Thoracic aorta (tissue), 2 donors: ENCODE measurements at regions not wholly inside any gene's neighbourhood (a gene's known extent, or its start where the extent isn't known, plus 50 kb on each side); places are given as distances from the start of the nearest gene placed in this dataset.

Experiments
- ATAC-seq: fragments of 150-250 bp; one replicate; pipeline ENCODE4 v1.8.0; 2017; ENCODE audit warnings: low read depth; ENCODE audit not compliant: insufficient number of reproducible peaks, low FRiP score
- DNase-seq: peaks from one replicate; pipeline ENCODE4 v3.0.0-alpha.2; 2020; ENCODE audit warnings: low spot score
- H3K27ac ChIP-seq, 2 donors: fragments of 200-600 bp; sonication (generic); 1 replicate in 1 of 2; 2 replicates in 1 of 2; pipeline ENCODE4 v1.5.1; 2016; ENCODE audit warnings: mild to moderate bottlenecking in 2 of 2, moderate library complexity in 2 of 2
- H3K27me3 ChIP-seq: fragments of 200-600 bp; sonication (generic); replicated peaks from 2 replicates; pipeline ENCODE4 v1.6.0; 2016; ENCODE audit warnings: mild to moderate bottlenecking; ENCODE audit not compliant: insufficient read depth
- H3K36me3 ChIP-seq: fragments of 200-600 bp; sonication (generic); one replicate; pipeline ENCODE4 v1.5.1; 2016
- H3K4me1 ChIP-seq, 2 donors: fragments of 200-600 bp; sonication (generic); 1 replicate in 1 of 2; 2 replicates in 1 of 2; pipeline versions ENCODE4 v1.5.1 to v1.6.0; 2016; ENCODE audit warnings: low read depth in 2 of 2, mild to moderate bottlenecking in 1 of 2; ENCODE audit not compliant: control insufficient read depth in 1 of 2
- H3K4me3 ChIP-seq: fragments of 200-600 bp; sonication (generic); 2 replicates; pipeline ENCODE4 v1.5.1; 2016; ENCODE audit warnings: mild to moderate bottlenecking
- H3K9me3 ChIP-seq: fragments of 200-600 bp; sonication (generic); 2 replicates; pipeline ENCODE4 v1.5.1; 2016
- CTCF ChIP-seq: fragments of 200-600 bp; sonication (generic); IDR thresholded peaks from one replicate; pipeline ENCODE4 v1.5.1; 2019; ENCODE audit warnings: antibody characterized with exemption

DNA sequence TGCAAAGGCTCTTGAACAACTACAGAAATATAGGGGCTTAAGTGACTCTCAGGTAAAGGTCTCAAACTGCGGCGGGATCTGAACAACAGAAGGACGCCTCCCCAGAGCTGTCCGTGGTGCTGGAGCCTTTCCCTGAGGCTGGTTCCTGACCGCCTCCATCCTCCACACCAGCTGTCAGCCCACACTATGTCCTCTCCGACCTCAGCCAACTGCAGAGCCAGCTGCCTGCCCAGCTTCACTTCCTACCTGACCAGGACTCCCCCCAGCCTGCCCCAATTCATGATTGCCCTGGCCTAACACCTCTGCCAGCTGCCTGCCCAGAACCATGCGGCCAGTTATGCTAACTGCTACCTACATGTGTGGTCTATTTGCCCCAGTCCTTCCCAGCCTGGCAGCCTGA is 63.6 kb upstream of the ZC3H12A start:
- Histone ChIP-seq H3K4me3 (no peak overlapping the region), H3K4me1 (no peaks in the 10 kb centered on the region), H3K9me3 (no peaks in the 10 kb centered on the region), H3K27me3 (no peaks in the 10 kb centered on the region), H3K27ac (no peak overlapping the region), H3K36me3 (no peaks in the 10 kb centered on the region)
- DNase-seq (no peak), ATAC-seq (no peak)
- no peak for TF ChIP-seq CTCF

DNA sequence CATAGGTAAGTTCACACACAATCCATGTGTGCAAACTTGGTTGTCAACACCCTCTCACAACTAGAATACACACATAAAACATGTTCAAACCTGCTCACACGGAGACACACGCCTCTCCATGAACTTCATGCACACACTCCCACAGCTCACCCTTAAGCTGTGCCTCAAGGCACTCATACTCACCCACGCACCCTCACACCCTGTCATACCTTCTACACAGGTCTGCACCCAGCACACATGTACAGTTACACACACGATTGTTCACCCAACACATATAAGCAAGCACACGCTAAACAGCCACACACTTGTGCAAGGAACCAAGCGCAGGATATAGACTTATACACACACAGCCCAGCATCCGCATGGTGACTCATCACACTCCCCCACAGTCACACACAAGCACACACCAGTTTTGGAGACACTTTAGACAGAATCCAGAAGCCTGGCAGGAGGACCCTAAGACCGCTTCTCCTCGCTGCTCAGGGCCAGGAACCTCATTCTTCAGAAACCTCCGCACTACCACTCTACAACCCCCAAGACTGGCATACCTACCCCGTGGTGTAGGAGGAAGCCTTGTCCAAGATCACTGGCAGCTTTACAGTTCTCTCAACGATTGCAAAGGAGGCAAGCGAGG is 58.7 kb upstream of the ZC3H12A start:
- no peaks in the 10 kb centered on the region for H3K36me3 ChIP-seq
- TF ChIP-seq CTCF: no peak
- H3K9me3 ChIP-seq: no peaks in the 10 kb centered on the region
- no peaks in the 10 kb centered on the region for H3K4me1 ChIP-seq
- no peaks in the 10 kb centered on the region for H3K27me3 ChIP-seq
- no peak overlapping the region for H3K27ac ChIP-seq
- ATAC-seq (no peak), DNase-seq (no peak)
- no peak overlapping the region for H3K4me3 ChIP-seq

DNA sequence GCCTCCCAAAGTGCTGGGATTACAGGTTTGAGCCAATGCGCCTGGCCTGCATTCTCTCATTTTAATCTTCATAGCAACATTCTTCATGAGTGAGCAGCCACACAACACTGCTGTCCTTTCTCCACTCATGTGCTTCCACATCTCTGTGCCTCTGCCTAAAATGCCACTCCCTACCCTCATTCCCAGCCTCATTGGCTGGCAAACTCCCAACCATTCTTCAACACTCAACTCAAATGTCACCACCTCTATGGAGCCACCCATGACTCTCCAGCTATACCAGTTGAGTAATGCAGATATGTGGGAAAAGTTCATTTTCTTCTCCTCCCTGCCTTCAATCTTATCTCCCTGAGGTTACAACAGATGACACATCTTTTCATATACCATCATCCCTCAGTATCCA is 53.9 kb upstream of the ZC3H12A start:
- no peaks in the 10 kb centered on the region for H3K36me3 ChIP-seq

GRCh38 chr1:37423810-37424209 is 50.6 kb upstream of the ZC3H12A start:
- Histone ChIP-seq H3K27me3 (no peaks in the 10 kb centered on the region), H3K4me3 (no peak overlapping the region), H3K27ac (no peak overlapping the region), H3K9me3 (no peaks in the 10 kb centered on the region), H3K4me1 (no peaks in the 10 kb centered on the region), H3K36me3 (no peaks in the 10 kb centered on the region)
- no peak for ATAC-seq
- no peak for TF ChIP-seq CTCF
- DNase-seq: no peak

More for the DNA sequence above, 53.9 kb upstream of the ZC3H12A start:
- Histone ChIP-seq H3K4me1 (no peaks in the 10 kb centered on the region), H3K27ac (no peak overlapping the region), H3K9me3 (no peaks in the 10 kb centered on the region), H3K27me3 (no peaks in the 10 kb centered on the region), H3K4me3 (no peak overlapping the region)
- no peak for DNase-seq
- ATAC-seq: no peak
- TF ChIP-seq CTCF: no peak

DNA sequence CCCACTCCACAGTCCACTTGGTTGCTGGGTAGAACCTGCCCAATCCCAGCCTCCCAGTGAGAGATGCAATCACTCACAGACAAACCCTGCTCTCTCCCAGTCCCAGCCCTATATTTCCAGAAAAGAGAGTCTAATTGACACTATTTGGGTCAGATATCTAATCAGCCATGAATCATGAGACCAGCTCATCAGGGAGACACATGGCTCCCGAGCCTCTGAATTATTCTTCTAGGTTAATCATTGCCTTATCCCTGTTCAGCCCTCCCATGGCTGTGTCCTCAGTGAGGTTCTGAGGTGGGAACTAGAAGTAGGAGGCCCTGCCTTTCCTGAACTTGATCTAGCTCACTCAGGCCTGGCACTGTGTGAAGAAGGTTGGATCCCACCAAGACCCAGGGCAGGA is 49.9 kb upstream of the ZC3H12A start:
- Histone ChIP-seq H3K9me3 (no peaks in the 10 kb centered on the region), H3K27me3 (no peaks in the 10 kb centered on the region), H3K27ac (no peak overlapping the region), H3K36me3 (no peaks in the 10 kb centered on the region), H3K4me3 (no peak overlapping the region), H3K4me1 (no peaks in the 10 kb centered on the region)
- no peak for DNase-seq
- TF ChIP-seq CTCF: no peak
- ATAC-seq: no peak
